ENCODE measurements at regions not wholly inside any gene's neighbourhood (a gene's known extent, or its start where the extent isn't known, plus 50 kb on each side); places are given as distances from the start of the nearest gene placed in this dataset.

DNA sequence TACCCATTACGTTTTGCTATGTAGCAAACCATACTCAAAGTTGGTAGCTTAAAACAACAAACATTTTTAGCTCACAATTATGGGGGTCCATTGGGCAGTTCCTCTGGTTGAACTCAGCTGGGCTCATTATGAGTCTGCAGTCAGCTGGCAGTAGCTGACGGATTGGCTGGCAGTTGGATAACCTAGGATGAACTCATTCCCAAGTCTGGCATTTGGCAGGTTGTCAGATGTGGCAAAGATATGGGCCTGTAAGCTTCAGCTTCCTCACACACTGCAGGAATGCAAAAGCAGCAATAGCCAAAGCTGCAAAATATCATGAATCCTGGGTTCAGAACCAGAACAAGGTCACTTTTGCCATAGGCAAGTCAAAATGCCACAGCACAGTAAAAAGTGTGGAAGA lies 412.2 kb upstream of the SORCS1 start:
- no peaks in the 10 kb centered on the region for H3K4me1 ChIP-seq (ENCODE audit: insufficient read depth, low read length)
- H3K79me2 ChIP-seq (ENCODE audit: insufficient read depth, low read length) = no peaks in the 10 kb centered on the region
- no peak overlapping the region for H3K14ac ChIP-seq (ENCODE audit: insufficient read depth, low read length)
- Mint-ChIP-seq H3K27me3 (ENCODE audit: low read depth) (no peaks in the 10 kb centered on the region), H3K36me3 (ENCODE audit: insufficient read depth in 1 of 3, low read depth in 3 of 3) (no peaks in the 10 kb centered on the region), H3K4me1 (no peaks in the 10 kb centered on the region), H3K9me3 (no peaks in the 10 kb centered on the region; a peak in 1 of 5 replicates), H3K27ac (no peak overlapping the region), H3K4me3 (no peak overlapping the region)
- no peak overlapping the region for H2BK15ac ChIP-seq (ENCODE audit: low read depth, low read length)
- DNase-seq = no peak
- H3K4ac ChIP-seq (ENCODE audit: low read depth, low read length) = no peak overlapping the region
- H3K56ac ChIP-seq (ENCODE audit: insufficient read length, low read depth, low read length) = no peak overlapping the region
- H3T11ph ChIP-seq (ENCODE audit: low read length) = no peak overlapping the region
- no peak overlapping the region for H2BK5ac ChIP-seq (ENCODE audit: insufficient read length, low read length)
- H4K91ac ChIP-seq (ENCODE audit: insufficient read length, low read depth, low read length) = no peak overlapping the region
- no peaks in the 10 kb centered on the region for H3K9me3 ChIP-seq (ENCODE audit: control insufficient read depth, low read depth, low read length)
- H4K20me1 ChIP-seq (ENCODE audit: control insufficient read depth, insufficient read depth, insufficient read length) = no peaks in the 10 kb centered on the region
- H2BK12ac ChIP-seq (ENCODE audit: insufficient read length, low read depth, low read length) = no peak overlapping the region
- H4K5ac ChIP-seq (ENCODE audit: insufficient read length, low read depth, low read length) = no peak overlapping the region
- no peak overlapping the region for H2AK5ac ChIP-seq (ENCODE audit: insufficient read length, low read length)
- no peaks in the 10 kb centered on the region for H3K27me3 ChIP-seq (ENCODE audit: insufficient read depth, low read length)
- H3K18ac ChIP-seq (ENCODE audit: insufficient read length, low read depth, low read length) = no peak overlapping the region
- no peak overlapping the region for H2AFZ ChIP-seq (ENCODE audit: low read length)
- no peaks in the 10 kb centered on the region for H3K79me1 ChIP-seq (ENCODE audit: insufficient read depth, low read depth, low read length, poor library complexity, severe bottlenecking)
- H2BK120ac ChIP-seq (ENCODE audit: low read depth, low read length, poor library complexity, severe bottlenecking) = no peak overlapping the region
- TF ChIP-seq CTCF (conservative IDR thresholded peaks at IDR 0.05) = no peak
- H3K9ac ChIP-seq (ENCODE audit: extremely low read depth, insufficient read length, low read length) = no peak overlapping the region
- no peak overlapping the region for H3K4me2 ChIP-seq (ENCODE audit: insufficient read depth, insufficient read length, low read length)
- no peak overlapping the region for H4K8ac ChIP-seq (replicated peaks; ENCODE audit: insufficient read length, low read depth, low read length)
- no peak overlapping the region for H3K27ac ChIP-seq (ENCODE audit: insufficient read length, low read depth, low read length)
- no peaks in the 10 kb centered on the region for H3K23me2 ChIP-seq (ENCODE audit: insufficient read length, low read depth, low read length, poor library complexity, severe bottlenecking)
- no peak overlapping the region for H2BK20ac ChIP-seq (ENCODE audit: low read depth, low read length, poor library complexity, severe bottlenecking)
- no peak overlapping the region for H3K23ac ChIP-seq (ENCODE audit: insufficient read length, low read depth, low read length)
- no CpG with 5 or more reads among the region's 2 CpGs for WGBS (ENCODE audit: extremely low coverage, insufficient read length, low lambda C conversion rate)

Data from H9 (cell line).